SU-DHL-6 (cell line): ENCODE measurements at regions not wholly inside any gene's neighbourhood (a gene's known extent, or its start where the extent isn't known, plus 50 kb on each side); places are given as distances from the start of the nearest gene placed in this dataset.

Experiments
- EZH2phosphoT487 ChIP-seq: fragments of 200-600 bp; sonication (generic), shearing (Covaris generic); conservative IDR thresholded peaks from 2 replicates; pipeline ENCODE4 v1.6.1; 2018; ENCODE audit warnings: mild to moderate bottlenecking, antibody characterized with exemption, low read length, moderate library complexity, mixed read lengths
- TF ChIP-seq, protein P1 (sequence below): fragments of 200-600 bp; sonication (generic); IDR thresholded peaks from one replicate; pipeline ENCODE4 v1.5.1; 2017; ENCODE audit warnings: antibody characterized with exemption, mild to moderate bottlenecking, low read length, moderate library complexity; ENCODE audit not compliant: insufficient read depth, poor library complexity, severe bottlenecking

DNA sequence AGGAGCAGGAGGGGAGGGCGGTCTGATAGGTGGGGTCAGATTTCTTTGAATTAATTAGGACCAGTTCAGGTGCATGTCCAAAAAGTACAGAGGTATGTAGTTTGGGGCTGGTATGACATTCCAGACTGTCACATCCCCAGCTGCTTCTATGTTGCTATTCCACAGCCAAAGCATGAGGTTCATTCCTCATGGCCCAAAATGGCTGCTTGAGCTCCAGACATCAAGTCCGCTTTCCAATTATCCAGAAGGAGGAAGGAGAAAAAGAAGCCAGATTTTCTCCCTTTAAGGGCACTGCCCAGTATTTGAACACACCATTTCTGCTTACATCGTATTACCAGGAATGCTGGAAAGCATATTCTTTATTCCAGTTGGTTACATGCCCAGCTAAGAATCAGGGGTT, 58.0 kb upstream of the CD82 start:
- TF ChIP-seq, protein P1, sequence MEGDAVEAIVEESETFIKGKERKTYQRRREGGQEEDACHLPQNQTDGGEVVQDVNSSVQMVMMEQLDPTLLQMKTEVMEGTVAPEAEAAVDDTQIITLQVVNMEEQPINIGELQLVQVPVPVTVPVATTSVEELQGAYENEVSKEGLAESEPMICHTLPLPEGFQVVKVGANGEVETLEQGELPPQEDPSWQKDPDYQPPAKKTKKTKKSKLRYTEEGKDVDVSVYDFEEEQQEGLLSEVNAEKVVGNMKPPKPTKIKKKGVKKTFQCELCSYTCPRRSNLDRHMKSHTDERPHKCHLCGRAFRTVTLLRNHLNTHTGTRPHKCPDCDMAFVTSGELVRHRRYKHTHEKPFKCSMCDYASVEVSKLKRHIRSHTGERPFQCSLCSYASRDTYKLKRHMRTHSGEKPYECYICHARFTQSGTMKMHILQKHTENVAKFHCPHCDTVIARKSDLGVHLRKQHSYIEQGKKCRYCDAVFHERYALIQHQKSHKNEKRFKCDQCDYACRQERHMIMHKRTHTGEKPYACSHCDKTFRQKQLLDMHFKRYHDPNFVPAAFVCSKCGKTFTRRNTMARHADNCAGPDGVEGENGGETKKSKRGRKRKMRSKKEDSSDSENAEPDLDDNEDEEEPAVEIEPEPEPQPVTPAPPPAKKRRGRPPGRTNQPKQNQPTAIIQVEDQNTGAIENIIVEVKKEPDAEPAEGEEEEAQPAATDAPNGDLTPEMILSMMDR, result no peak
- TF ChIP-seq EZH2phosphoT487, result no peak
